ENCODE measurements at regions not wholly inside any gene's neighbourhood (a gene's known extent, or its start where the extent isn't known, plus 50 kb on each side); places are given as distances from the start of the nearest gene placed in this dataset.

DNA sequence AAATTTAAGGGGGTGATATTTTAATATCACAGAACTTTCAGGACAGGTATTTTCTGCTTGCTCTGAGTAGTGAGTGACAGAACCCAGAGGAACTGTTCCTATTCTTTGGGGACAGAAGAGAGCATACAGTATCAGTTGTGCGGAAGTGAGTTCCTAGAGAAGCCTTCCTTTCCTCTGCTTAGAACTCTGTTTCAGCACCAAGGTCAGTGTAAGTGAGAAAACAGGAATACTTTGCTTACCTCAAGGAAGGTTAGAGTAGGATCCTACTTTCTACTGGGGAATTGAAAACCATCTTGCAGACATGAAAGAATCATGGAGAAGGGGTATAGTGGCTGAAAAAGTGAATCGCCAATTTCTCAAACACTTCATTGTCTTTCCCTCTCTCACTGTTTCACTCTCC, 542.4 kb downstream of the SQOR start:
- H3K4me3 ChIP-seq (ENCODE audit: low read depth, low read length), result no peak overlapping the region
- TF ChIP-seq, protein P1, sequence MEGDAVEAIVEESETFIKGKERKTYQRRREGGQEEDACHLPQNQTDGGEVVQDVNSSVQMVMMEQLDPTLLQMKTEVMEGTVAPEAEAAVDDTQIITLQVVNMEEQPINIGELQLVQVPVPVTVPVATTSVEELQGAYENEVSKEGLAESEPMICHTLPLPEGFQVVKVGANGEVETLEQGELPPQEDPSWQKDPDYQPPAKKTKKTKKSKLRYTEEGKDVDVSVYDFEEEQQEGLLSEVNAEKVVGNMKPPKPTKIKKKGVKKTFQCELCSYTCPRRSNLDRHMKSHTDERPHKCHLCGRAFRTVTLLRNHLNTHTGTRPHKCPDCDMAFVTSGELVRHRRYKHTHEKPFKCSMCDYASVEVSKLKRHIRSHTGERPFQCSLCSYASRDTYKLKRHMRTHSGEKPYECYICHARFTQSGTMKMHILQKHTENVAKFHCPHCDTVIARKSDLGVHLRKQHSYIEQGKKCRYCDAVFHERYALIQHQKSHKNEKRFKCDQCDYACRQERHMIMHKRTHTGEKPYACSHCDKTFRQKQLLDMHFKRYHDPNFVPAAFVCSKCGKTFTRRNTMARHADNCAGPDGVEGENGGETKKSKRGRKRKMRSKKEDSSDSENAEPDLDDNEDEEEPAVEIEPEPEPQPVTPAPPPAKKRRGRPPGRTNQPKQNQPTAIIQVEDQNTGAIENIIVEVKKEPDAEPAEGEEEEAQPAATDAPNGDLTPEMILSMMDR (IDR thresholded peaks at IDR 0.05; ENCODE audit: low read depth, low read length), result no peak

DNA sequence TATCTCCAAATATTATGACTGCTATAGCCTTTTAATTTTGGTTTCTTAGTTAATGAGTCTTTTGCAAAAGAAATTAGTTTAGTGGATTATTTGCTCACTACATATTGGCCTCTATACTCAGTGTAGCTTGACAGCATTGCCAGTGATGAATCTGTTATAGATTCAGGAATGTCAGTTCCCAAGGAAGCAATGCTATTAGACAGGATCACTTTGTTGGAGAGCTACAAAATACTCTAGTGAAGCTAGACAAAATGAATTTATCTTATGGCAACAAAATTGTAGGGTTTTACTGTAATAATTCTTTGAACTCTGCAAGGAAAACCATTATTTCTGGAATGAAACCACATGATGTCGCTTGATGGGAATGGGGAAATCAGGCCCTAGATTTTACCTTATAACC, 543.3 kb downstream of the SQOR start:
- no peak overlapping the region for H3K4me3 ChIP-seq (ENCODE audit: low read depth, low read length)
- TF ChIP-seq, protein P1 (IDR thresholded peaks at IDR 0.05; ENCODE audit: low read depth, low read length), result no peak

DNA sequence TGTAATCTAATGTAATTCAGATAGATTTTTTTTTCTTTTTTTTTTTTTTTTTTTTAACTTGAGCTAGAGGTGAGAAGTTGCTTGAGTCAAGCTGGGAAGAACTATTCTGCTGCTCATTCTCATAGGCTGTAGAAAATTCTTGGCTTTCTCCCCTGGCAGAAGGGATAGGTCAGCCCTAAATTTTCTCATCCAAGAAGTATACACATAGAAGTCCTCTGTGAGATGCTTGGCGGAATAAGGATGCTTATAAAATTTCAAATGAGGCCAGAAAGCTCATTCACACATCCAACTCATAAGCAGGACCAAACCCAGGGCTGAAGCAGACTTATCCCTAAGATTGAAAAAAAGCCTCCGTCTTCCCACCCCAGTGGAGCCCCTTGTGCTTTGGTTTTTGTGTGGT, 572.5 kb downstream of the SQOR start:
- no peak overlapping the region for H3K4me3 ChIP-seq (ENCODE audit: low read depth, low read length)
- TF ChIP-seq, protein P1 (IDR thresholded peaks at IDR 0.05; ENCODE audit: low read depth, low read length), result no peak

DNA sequence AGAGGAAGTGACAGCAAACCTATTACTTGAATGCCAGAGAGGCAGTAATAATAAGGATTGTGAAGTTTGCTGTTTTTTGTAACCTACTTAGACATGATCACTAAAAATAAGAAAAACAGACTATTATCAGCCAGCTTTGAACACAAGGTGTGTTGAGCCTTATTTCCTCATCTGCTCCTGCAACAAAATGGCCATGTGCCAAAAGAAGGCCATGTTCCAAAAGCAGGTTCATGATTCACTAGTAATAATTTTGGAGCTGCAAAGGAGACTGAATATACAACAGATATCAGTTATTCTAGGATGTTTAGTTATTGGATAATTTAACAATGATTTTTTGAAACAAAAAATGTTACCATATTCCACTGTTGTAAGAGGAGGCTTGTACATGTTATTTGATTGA, 578.7 kb downstream of the SQOR start:
- no peak overlapping the region for H3K4me3 ChIP-seq (ENCODE audit: low read depth, low read length)
- TF ChIP-seq, protein P1 (IDR thresholded peaks at IDR 0.05; ENCODE audit: low read depth, low read length), result no peak

DNA sequence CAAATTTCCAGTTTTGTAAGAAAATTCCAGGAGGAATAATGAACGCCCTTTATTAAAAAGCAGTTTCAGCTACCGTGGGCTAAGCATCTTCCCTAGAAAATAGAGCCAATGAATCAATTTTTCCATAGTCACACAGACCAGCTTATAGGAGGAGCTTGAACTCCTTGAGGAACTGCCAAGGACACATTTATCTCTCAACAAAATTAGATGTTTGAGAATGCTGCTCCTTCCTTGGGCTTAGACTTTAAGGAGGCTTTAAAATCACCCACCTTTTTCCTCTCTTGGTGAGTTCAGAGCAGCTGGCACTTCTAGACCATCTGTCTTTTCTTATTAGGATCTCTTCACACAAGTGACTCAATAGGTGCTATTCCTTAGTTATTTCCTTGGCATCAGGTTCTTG, 588.0 kb downstream of the SQOR start:
- TF ChIP-seq, protein P1 (IDR thresholded peaks at IDR 0.05; ENCODE audit: low read depth, low read length), result no peak
- H3K4me3 ChIP-seq (ENCODE audit: low read depth, low read length), result no peak overlapping the region

DNA sequence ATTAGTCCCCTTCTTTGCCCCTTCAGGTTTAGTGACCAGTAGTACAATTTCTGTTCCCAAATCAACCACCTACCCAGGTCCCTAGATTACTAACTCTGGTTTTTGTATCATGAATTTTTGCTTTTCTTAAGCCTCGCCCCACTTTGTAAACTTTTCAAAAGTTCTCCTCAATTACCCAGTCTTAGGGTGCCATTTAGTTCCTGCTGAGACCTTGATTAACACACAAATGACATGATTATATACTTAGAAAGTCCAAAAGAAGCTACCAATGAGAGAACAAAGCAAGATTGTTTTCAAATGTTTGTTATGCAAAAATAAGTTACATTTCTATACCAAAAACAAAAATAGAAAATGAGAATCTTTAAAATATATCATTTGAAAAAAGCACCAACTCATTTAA, 594.4 kb downstream of the SQOR start:
- H3K4me3 ChIP-seq (ENCODE audit: low read depth, low read length), result no peak overlapping the region
- TF ChIP-seq, protein P1 (IDR thresholded peaks at IDR 0.05; ENCODE audit: low read depth, low read length), result no peak

DNA sequence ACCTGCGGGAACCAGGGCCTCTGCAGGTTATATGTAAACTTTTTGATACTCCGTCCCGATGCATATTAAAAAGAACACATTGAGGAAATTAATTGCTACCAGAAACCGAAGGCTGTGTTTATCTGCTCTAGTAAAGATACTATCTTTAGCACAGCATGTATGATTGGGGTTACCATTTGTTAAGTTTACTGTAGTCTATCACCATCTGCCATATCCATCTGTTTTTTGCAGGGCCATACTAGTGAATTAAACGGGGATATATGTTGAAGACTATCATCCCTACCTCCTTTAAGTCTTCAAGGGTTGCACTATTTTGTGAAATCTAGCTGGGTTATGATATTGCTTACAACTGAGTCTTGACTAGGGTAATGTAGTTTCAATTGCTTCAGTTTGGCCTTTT, 597.0 kb downstream of the SQOR start:
- TF ChIP-seq, protein P1 (IDR thresholded peaks at IDR 0.05; ENCODE audit: low read depth, low read length), result no peak
- H3K4me3 ChIP-seq (ENCODE audit: low read depth, low read length), result no peak overlapping the region

All from WI38 (cell line).